ENCODE measurements at regions not wholly inside any gene's neighbourhood (a gene's known extent, or its start where the extent isn't known, plus 50 kb on each side); places are given as distances from the start of the nearest gene placed in this dataset.
"Not testable (repeated sequence)": the region's sequence is repeated elsewhere in the genome, so short reads cannot be mapped to it uniquely, and the experiment has no call there.

DNA sequence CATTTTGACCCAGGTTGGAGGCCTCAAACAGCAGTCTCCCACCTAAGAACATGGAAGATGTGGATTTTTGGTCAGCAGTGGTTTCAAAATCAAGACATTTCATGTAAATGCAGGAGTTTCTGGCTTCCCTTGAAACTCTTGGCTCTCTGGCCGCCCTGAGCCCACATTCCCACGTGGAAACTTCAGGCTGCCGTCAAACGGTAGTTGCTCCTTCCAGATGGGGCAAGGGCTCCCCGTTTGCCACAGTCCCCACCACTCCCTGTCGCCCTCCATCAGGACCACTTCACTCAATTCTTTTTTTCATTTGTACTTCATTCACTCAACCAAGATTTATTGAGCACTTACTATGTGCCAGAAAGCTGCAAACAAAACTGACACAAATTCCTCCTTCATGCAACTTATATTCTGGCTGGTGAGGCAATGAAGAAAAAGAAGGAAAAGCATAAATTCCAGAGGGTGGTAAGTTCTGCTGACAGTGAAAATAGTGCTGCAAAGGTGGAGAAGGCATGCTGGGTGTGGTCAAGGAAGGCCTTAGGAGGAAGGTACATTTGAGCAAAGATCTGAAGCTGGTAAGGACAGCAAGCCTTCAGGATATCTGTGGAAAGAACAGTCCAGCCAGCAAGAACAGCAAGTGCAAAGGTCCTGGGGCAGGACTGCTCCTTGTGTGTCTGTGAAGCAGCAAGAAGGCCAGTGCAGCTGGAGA, 62.9 kb upstream of the PTPN1 start:
- intact Hi-C loops (cut with DNase I): no loop called here
- TF ChIP-seq POLR2A (IDR thresholded peaks at IDR 0.05) (no peak), POLR2AphosphoS5 (IDR thresholded peaks at IDR 0.05; ENCODE audit: insufficient read depth in 1 of 2, low read depth in 1 of 2) (no peak)
- TF ChIP-seq, protein P1, sequence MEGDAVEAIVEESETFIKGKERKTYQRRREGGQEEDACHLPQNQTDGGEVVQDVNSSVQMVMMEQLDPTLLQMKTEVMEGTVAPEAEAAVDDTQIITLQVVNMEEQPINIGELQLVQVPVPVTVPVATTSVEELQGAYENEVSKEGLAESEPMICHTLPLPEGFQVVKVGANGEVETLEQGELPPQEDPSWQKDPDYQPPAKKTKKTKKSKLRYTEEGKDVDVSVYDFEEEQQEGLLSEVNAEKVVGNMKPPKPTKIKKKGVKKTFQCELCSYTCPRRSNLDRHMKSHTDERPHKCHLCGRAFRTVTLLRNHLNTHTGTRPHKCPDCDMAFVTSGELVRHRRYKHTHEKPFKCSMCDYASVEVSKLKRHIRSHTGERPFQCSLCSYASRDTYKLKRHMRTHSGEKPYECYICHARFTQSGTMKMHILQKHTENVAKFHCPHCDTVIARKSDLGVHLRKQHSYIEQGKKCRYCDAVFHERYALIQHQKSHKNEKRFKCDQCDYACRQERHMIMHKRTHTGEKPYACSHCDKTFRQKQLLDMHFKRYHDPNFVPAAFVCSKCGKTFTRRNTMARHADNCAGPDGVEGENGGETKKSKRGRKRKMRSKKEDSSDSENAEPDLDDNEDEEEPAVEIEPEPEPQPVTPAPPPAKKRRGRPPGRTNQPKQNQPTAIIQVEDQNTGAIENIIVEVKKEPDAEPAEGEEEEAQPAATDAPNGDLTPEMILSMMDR (IDR thresholded peaks at IDR 0.05): no peak

DNA sequence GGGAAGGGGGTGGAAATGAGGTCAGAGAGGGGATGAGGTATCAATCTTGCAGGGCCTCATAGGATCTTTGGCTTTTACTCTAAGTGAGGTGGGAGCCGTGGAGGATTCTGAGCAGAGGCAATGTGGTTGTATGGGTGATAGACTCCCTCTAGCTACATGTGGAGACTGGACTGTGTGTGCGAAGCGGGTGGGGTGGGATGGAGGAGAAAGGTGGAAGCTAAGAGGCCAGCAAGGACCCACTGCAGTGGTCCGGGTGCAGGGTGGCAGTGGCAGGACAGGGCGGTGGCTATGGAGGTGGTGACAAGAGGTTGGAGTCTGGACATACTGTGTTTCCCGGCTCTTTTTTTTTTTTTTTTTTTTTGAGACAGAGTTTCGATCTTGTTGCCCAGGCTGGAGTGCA, 62.4 kb upstream of the PTPN1 start:
- TF ChIP-seq, protein P1 (IDR thresholded peaks at IDR 0.05): no peak
- TF ChIP-seq POLR2A (IDR thresholded peaks at IDR 0.05) (no peak), POLR2AphosphoS5 (IDR thresholded peaks at IDR 0.05; ENCODE audit: insufficient read depth in 1 of 2, low read depth in 1 of 2) (no peak)
- no peak overlapping the region for H3K27ac ChIP-seq
- DNase-seq (ENCODE audit: extremely low spot score in 2 of 2): no peak
- no peak overlapping the region for H3K4me3 ChIP-seq
- no peaks in the 10 kb centered on the region for H3K36me3 ChIP-seq
- H3K27me3 ChIP-seq: no peaks in the 10 kb centered on the region
- H3K4me1 ChIP-seq: peaks cover 23% of the 10 kb centered on the region
- H3K9me3 ChIP-seq: no peaks in the 10 kb centered on the region
- intact Hi-C loops (cut with DNase I): no loop called here

More for the DNA sequence above, 62.9 kb upstream of the PTPN1 start:
- Histone ChIP-seq H3K27ac (no peak overlapping the region), H3K27me3 (no peaks in the 10 kb centered on the region), H3K9me3 (no peaks in the 10 kb centered on the region), H3K4me3 (no peak overlapping the region), H3K4me1 (peaks cover 23% of the 10 kb centered on the region), H3K36me3 (no peaks in the 10 kb centered on the region)
- no peak for DNase-seq (ENCODE audit: extremely low spot score in 2 of 2)

DNA sequence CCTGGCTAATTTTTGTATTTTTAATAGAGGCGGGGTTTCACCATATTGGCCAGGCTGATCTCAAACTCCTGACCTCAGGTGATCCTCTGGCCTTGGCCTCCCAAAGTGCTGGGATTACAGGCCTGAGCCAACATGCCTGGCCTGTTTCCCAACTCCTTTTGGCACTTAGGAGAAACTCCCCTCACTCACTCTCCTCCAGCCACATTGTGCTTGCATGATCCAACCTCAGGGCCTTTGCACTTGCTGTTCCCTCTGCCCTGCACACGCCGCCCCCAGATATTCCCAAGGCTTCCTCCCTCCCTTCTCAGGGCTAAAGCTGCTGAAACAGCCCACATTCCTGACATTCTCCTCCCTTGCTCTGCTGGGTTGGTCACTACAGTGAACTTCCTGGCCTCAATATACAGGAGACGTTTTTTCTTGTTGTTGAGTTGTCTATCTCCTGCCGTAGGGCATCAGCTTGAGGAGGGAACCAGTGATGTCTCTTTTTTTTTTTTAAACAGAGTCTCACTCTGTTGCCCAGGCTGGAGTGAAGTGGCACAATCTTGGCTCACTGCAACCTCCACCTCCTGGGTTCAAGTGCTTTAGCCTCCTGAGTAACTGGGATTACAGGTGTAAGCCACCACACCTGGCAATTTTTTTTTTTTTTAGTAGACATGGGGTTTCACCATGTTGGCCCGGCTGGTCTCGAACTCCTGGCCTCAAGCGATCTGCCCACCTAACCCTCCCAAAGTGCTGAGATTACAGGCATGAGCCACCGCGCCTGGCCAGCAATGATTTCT, 61.4 kb upstream of the PTPN1 start:
- H3K9me3 ChIP-seq; H3K27me3 ChIP-seq; intact Hi-C loops (cut with DNase I); H3K36me3 ChIP-seq; H3K4me3 ChIP-seq; DNase-seq (ENCODE audit: extremely low spot score in 2 of 2): not testable (repeated sequence)
- Histone ChIP-seq H3K4me1 (peaks cover 23% of the 10 kb centered on the region), H3K27ac (peak overlapping the region; percentile 90)

DNA sequence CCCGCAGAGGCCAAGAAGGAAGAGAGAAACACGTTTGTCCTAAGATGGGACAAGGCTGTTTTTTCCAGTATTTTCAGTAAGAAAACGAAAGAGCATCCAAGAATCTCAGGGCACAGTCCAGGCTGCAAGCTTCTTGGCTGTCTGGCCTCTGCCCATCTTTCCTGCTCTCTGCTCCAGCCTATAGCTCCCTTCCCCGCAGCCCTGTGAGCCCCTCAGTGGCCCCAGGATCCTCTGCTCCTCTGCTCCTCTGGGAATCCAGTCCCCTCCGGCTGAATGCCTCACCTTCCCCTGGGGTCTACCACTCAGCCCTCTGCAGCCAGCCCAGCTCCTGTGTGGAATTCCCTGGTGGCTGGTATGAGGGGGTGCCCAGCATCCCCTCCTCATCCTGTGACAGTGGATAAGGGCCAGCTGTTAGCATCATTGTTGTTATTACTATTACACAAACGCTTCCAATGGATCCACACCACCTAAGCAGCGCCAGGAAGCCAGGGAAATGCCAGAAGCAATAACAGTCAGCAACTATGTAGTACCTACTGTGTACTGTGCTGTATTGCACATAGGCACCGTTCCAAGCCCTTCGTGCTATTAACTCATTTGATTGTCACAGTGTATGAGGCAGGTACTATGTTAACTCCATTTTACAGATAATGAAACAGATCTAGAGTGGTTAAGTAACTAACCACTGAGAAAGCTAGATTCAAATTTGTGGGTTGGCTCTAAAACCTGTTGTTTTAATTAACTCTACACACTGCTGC, 60.3 kb upstream of the PTPN1 start:
- intact Hi-C loops (cut with DNase I): loop anchor here (5.0 kb wide), 3 partner anchors 33 to 143 kb away; no protein-coding TSS in a partner anchor
- Histone ChIP-seq H3K4me1 (peaks cover 23% of the 10 kb centered on the region), H3K27me3 (no peaks in the 10 kb centered on the region), H3K36me3 (no peaks in the 10 kb centered on the region), H3K9me3 (no peaks in the 10 kb centered on the region), H3K27ac (peak overlapping the region; percentile 90), H3K4me3 (no peak overlapping the region)
- TF ChIP-seq, protein P1 (IDR thresholded peaks at IDR 0.05): no peak
- no peak for TF ChIP-seq POLR2A (IDR thresholded peaks at IDR 0.05)
- TF ChIP-seq POLR2AphosphoS5 (IDR thresholded peaks at IDR 0.05; ENCODE audit: insufficient read depth in 1 of 2, low read depth in 1 of 2): no peak
- no peak for DNase-seq (ENCODE audit: extremely low spot score in 2 of 2)

DNA sequence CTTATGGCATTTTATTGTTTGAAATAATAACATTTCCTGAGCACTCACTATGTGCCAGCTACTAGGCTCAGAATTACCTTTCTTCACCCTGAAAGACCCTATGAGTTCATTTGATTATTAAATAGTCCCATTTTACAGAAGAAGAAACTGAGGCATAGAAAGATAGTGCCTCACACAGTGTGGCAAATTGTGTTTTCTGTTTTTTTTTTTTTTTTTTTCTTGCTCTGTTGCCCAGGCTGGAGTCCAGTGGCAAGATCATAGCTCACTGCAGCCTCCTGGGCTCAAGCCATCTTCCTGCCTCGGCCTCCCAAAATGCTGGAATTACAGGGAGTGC, 59.7 kb upstream of the PTPN1 start:
- H3K4me1 ChIP-seq: peaks cover 23% of the 10 kb centered on the region
- H3K36me3 ChIP-seq: no peaks in the 10 kb centered on the region
- H3K27me3 ChIP-seq: no peaks in the 10 kb centered on the region
- intact Hi-C loops (cut with DNase I): loop anchor here (5.0 kb wide), 3 partner anchors 33 to 143 kb away; no protein-coding TSS in a partner anchor
- no peak for TF ChIP-seq POLR2A (IDR thresholded peaks at IDR 0.05)
- TF ChIP-seq, protein P1 (IDR thresholded peaks at IDR 0.05): no peak
- TF ChIP-seq POLR2AphosphoS5 (IDR thresholded peaks at IDR 0.05; ENCODE audit: insufficient read depth in 1 of 2, low read depth in 1 of 2): no peak
- H3K4me3 ChIP-seq: no peak overlapping the region
- H3K9me3 ChIP-seq: no peaks in the 10 kb centered on the region
- H3K27ac ChIP-seq: peak overlapping the region; percentile 90
- DNase-seq (ENCODE audit: extremely low spot score in 2 of 2): no peak
